OCI-LY7 (cell line): ENCODE measurements at regions not wholly inside any gene's neighbourhood (a gene's known extent, or its start where the extent isn't known, plus 50 kb on each side); places are given as distances from the start of the nearest gene placed in this dataset.

Source experiments
- BruUV-seq: library from RNA; stranded (reverse); fragments of 400-500 nt; replicated peaks from 2 replicates; lab custom pipeline; 2021; lab: Mats Ljungman, UMichigan
- CTCF ChIA-PET: fragments of 300-600 bp; sonication (Branson Sonifier 250); formaldehyde crosslinking; loops from one replicate; lab custom pipeline; 2022; ENCODE audit warnings: antibody characterized with exemption; ENCODE audit not compliant: unreplicated experiment; lab: Charles Lee
- POLR2A ChIA-PET: fragments of 300-600 bp; sonication (Branson Sonifier 250); formaldehyde crosslinking; loops from one replicate; lab custom pipeline; 2022; ENCODE audit warnings: antibody characterized with exemption; lab: Charles Lee
- DNase-seq: peaks from one replicate; pipeline ENCODE4 v3.0.0-alpha.2; 2015; ENCODE audit warnings: low spot score
- H2AFZ ChIP-seq: fragments of 200-600 bp; sonication (generic), shearing (Covaris generic); 2 replicates; pipeline ENCODE4 v1.6.1; 2014; ENCODE audit warnings: mild to moderate bottlenecking, antibody characterized with exemption, low read length, moderate library complexity
- H3K27ac ChIP-seq: fragments of 200-600 bp; sonication (generic); 2 replicates; pipeline ENCODE4 v1.5.1; 2014; ENCODE audit warnings: mixed run types, low read depth, mild to moderate bottlenecking, moderate library complexity, low read length, inconsistent platforms; ENCODE audit not compliant: poor library complexity, severe bottlenecking
- H3K36me3 ChIP-seq: fragments of 200-600 bp; sonication (generic); 2 replicates; pipeline ENCODE4 v1.6.1; 2014; ENCODE audit warnings: mild to moderate bottlenecking, antibody characterized with exemption, low read length, moderate library complexity, mixed read lengths; ENCODE audit not compliant: insufficient read depth
- H3K4me1 ChIP-seq: fragments of 200-600 bp; sonication (generic); 2 replicates; pipeline ENCODE4 v1.5.1; 2014; ENCODE audit warnings: mild to moderate bottlenecking, low read length; ENCODE audit not compliant: insufficient read depth, poor library complexity, severe bottlenecking
- H3K4me2 ChIP-seq: fragments of 200-600 bp; sonication (generic); 2 replicates; pipeline ENCODE4 v1.6.1; 2014; ENCODE audit warnings: mild to moderate bottlenecking, low read length
- H3K4me3 ChIP-seq: fragments of 200-600 bp; sonication (generic); 2 replicates; pipeline ENCODE4 v1.5.1; 2014; ENCODE audit warnings: mild to moderate bottlenecking, low read depth, low read length; ENCODE audit not compliant: poor library complexity, severe bottlenecking
- H3K79me2 ChIP-seq: fragments of 200-600 bp; sonication (generic); 2 replicates; pipeline ENCODE4 v1.6.1; 2016; ENCODE audit warnings: low read depth, mild to moderate bottlenecking, low read length, moderate library complexity, mixed read lengths; ENCODE audit not compliant: insufficient read depth
- H3K9me2 ChIP-seq: fragments of 200-600 bp; sonication (generic); 2 replicates; pipeline ENCODE4 v1.6.1; 2016; ENCODE audit warnings: mild to moderate bottlenecking, low read length, mixed read lengths; ENCODE audit not compliant: insufficient read depth
- H3K9me3 ChIP-seq: fragments of 200-600 bp; sonication (generic); 2 replicates; pipeline ENCODE4 v1.6.1; 2014; ENCODE audit warnings: mild to moderate bottlenecking, mixed run types, low read length, mixed read lengths
- H4K20me1 ChIP-seq: fragments of 200-600 bp; sonication (generic); 2 replicates; pipeline ENCODE4 v1.6.1; 2014; ENCODE audit warnings: mild to moderate bottlenecking, antibody characterized with exemption, low read length, moderate library complexity, mixed read lengths; ENCODE audit not compliant: insufficient read depth
- EZH2phosphoT487 ChIP-seq: fragments of 200-600 bp; sonication (generic); IDR thresholded peaks from 2 replicates; pipeline ENCODE4 v1.6.1; 2018; ENCODE audit warnings: low read depth, borderline replicate concordance, mild to moderate bottlenecking, mixed run types, antibody characterized with exemption, low read length, moderate library complexity, mixed read lengths
- intact Hi-C: fragments of 100-400 bp; cut with micrococcal nuclease; formaldehyde crosslinking; loops from one replicate; pipeline ENCODE4 v1.10.0; 2022; ENCODE audit not compliant: unreplicated experiment
- TF ChIP-seq, protein P1 (sequence below): fragments of 200-600 bp; sonication (generic); conservative IDR thresholded peaks from 2 replicates; pipeline ENCODE4 v1.5.1; 2014; ENCODE audit warnings: mild to moderate bottlenecking, antibody characterized with exemption, low read length, moderate library complexity, mixed read lengths

GRCh38 chr20:53837126-53837826 lies 233.1 kb downstream of the BCAS1 start:
- Histone ChIP-seq H3K9me3 (peaks cover 7% of the 10 kb centered on the region; the same call in 1 of the 2 replicates), H3K36me3 (no peaks in the 10 kb centered on the region; the same call in 1 of the 2 replicates), H3K79me2 (no peaks in the 10 kb centered on the region), H2AFZ (peak overlapping the region; percentile 67; the same call in 1 of the 2 replicates), H3K4me3 (no peak overlapping the region), H3K4me1 (peaks cover 88% of the 10 kb centered on the region), H3K27ac (peak overlapping the region; percentile 50), H4K20me1 (no peaks in the 10 kb centered on the region), H3K9me2 (no peaks in the 10 kb centered on the region), H3K4me2 (peak overlapping the region; percentile 36)
- intact Hi-C loops = no loop called here
- DNase-seq = no peak
- BruUV-seq = no TSS peak
- ChIA-PET POLR2A (interaction anchor here (0.6 to 1.8 kb wide), 6 partner anchors 10 to 63 kb away, joined by 3 to 7 read pairs (median 3); no protein-coding TSS in a partner anchor), CTCF (no interaction called here)
- no peak for TF ChIP-seq EZH2phosphoT487
- TF ChIP-seq, protein P1, sequence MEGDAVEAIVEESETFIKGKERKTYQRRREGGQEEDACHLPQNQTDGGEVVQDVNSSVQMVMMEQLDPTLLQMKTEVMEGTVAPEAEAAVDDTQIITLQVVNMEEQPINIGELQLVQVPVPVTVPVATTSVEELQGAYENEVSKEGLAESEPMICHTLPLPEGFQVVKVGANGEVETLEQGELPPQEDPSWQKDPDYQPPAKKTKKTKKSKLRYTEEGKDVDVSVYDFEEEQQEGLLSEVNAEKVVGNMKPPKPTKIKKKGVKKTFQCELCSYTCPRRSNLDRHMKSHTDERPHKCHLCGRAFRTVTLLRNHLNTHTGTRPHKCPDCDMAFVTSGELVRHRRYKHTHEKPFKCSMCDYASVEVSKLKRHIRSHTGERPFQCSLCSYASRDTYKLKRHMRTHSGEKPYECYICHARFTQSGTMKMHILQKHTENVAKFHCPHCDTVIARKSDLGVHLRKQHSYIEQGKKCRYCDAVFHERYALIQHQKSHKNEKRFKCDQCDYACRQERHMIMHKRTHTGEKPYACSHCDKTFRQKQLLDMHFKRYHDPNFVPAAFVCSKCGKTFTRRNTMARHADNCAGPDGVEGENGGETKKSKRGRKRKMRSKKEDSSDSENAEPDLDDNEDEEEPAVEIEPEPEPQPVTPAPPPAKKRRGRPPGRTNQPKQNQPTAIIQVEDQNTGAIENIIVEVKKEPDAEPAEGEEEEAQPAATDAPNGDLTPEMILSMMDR = no peak

DNA sequence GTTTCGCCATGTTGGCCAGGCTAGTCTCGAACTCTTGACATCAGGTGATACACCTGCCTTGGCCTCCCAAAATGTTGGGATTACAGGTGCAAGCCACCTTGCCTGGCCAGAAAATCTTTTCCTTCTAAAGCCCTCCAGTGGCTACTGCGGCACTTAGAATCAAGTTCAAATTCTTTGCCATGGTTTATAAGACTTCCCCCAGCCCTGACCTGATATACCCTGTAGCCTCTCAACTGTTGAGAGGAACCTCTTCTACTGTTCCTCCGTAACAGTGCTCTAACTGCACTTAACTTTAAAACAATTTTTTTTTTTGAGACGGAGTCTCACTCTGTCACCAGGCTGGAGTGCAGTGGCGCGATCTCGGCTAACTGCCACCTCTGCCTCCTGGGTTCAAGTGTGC lies 235.6 kb downstream of the BCAS1 start:
- CTCF ChIA-PET = no interaction called here
- BruUV-seq = no TSS peak
- peak overlapping the region; percentile 59 for H3K27ac ChIP-seq

More for the DNA sequence above, 235.6 kb downstream of the BCAS1 start:
- no peaks in the 10 kb centered on the region; the same call in 1 of the 2 replicates for H3K36me3 ChIP-seq
- DNase-seq = peak; percentile 42
- POLR2A ChIA-PET = interaction anchor here (1.3 kb wide), 1 partner anchor 81 kb away, joined by 3 read pairs; no protein-coding TSS in a partner anchor
- no peaks in the 10 kb centered on the region for H3K79me2 ChIP-seq
- peak overlapping the region; percentile 41; the same call in 1 of the 2 replicates for H2AFZ ChIP-seq
- H3K4me2 ChIP-seq = peak overlapping the region; percentile 4; the same call in 1 of the 2 replicates
- TF ChIP-seq, protein P1 = no peak
- TF ChIP-seq EZH2phosphoT487 = no peak
- peaks cover 85% of the 10 kb centered on the region for H3K4me1 ChIP-seq
- H3K9me3 ChIP-seq = peaks cover 8% of the 10 kb centered on the region; the same call in 1 of the 2 replicates
- H3K4me3 ChIP-seq = no peak overlapping the region
- intact Hi-C loops = loop anchor here (5.0 kb wide), 2 partner anchors 182 to 242 kb away; partner anchors contain the start of gene ZNF217
- H4K20me1 ChIP-seq = no peaks in the 10 kb centered on the region
- no peaks in the 10 kb centered on the region for H3K9me2 ChIP-seq
